ENCODE measurements at regions not wholly inside any gene's neighbourhood (a gene's known extent, or its start where the extent isn't known, plus 50 kb on each side); places are given as distances from the start of the nearest gene placed in this dataset.

DNA sequence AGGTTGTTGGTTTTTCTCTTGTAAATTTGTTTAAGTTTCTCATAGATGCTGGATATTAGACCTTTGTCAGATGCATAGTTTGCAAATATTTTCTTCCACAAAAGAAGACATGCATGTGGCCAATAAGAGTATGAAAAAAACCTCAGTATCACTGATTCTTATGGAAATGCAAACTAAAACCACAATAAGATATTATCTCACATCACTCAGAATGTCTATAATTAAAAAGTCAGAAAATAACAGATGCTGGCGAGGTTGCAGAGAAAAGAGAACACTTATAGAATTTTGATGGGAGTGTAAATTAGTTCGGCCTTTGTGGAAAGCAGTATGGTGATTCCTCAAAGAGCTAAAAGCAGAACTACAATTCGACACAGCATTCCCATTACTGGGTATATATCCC is 1355.6 kb downstream of the FAM133A start:
- no peak for DNase-seq

DNA sequence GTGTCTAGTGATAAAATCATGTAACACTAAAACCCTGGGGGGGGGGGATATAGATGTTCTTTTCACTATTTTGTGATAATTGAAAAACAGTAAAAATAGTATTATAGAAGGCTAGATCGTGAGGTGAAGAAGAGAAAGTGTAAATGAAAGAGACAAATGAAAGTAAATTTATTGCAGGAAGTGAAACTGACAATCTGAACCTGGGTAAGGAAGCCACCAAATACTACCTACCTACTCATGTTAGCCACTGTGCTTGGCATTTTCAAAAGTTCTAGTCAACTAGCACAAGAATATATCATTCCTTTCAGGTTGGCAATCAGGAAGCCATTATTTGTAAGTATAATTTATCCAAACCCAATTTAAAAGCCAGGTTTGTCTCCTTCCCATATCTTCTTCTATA is 1366.1 kb downstream of the FAM133A start:
- DNase-seq = no peak

DNA sequence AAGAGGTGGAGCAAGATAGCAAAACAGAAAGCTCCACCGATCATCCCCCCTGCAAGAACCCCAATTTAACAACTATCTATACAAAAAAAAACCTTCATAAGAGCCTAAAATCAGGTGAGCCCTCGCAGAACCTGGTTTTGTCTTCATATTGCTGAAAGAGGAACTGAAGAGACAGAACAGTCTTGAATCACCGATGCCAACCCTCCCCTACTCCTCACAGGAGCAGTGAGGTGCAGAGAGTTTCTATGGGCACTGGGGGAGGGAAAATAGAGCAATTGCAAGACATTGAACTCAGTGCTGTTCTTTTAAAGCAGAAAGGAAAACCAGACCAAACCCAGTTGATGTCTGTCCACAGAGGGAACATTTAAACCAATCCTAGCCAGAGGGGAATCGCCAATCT is 1370.3 kb downstream of the FAM133A start:
- DNase-seq = no peak

DNA sequence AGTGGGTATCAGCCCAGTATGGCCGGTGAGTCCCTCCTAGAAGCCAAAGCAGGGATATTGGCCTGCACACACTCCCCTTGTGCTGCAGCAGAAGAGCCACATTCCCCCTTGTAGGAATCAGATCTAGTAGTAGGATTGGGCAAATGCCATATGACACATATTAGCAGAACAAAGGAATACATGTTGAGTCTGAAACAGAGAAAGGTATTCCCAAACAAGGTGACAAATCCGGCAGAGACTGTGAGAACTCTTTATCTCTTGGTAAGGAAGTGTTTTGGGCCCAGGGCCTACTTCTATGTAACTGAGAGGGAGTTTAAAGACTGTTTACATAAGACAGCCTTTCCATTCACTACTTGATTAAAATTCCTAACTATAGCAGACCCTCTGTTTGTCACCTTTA is 1382.0 kb downstream of the FAM133A start:
- DNase-seq = no peak

DNA sequence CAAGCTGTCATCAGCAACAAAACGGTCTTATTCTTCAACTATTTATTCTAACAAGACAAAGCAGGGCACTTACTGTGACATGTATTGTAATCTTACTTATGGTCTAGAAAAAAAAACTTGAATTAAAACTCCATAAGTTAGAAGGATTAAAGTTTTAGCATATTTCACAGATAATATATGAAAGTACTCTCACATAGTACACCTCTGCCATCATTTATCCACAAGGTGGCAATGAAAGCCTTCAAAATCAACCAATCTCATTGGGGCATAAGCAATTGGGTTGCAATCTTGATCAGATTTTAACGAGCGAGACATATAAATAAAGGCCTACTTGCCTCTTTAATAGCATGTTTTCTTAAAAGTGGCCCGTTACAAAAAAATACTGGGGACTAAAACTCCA is 1382.9 kb downstream of the FAM133A start:
- DNase-seq = no peak

DNA sequence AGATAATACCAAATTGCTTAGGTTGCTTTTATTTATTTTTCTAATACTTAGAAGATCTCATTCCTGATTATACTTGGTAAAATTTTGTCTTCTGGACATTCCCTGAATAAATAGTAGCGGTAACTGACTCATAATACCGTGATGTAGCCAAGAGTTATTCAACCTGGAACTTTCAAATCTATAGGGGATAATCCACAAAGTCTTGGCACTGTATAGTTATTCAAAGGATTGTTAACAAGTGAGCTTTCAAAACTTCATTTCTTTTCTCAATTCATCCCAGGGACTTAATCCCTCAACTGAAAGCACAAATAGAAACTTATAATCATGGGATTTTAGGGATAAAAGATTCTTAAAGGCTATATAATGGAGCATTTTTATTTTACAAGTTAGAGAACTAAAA is 1383.3 kb downstream of the FAM133A start:
- DNase-seq = no peak

DNA sequence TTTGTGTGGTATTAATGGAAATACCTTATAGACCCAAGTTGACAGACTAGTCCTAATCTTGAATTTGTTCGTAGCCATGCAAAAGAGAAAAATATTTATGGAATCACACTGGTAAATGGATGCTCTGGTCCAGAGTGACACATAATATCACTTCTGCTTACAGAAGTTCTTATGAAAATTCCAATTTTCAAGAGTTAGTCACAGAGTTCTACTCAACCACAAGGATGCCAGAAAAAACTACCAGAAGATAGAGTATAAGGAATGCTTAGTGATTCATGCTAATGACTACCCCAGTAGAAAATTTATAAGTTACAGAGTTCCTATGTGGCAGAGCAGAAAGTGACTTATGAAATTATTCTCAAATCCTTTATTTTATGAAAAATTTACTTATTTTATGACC is 1384.8 kb downstream of the FAM133A start:
- no peak for DNase-seq

DNA sequence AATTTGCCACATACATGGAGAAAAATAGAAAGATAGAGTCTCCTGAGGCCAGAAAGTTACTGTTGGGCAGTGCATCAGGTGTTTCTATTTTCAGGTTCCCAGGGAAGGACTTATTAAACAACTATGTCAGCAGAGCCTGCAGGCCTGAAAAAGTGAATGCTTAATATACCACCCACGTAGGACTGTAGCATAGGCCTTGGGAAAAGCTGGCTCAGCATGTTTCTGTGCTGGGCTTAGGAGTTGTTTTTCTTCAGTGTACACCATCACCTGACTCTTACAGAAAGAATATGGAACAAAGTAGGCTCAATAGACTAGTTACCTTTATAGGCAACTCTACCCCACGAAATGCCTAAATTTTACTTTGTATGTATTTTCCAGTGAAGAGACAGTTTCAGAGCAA is 1385.9 kb downstream of the FAM133A start:
- DNase-seq = no peak

DNA sequence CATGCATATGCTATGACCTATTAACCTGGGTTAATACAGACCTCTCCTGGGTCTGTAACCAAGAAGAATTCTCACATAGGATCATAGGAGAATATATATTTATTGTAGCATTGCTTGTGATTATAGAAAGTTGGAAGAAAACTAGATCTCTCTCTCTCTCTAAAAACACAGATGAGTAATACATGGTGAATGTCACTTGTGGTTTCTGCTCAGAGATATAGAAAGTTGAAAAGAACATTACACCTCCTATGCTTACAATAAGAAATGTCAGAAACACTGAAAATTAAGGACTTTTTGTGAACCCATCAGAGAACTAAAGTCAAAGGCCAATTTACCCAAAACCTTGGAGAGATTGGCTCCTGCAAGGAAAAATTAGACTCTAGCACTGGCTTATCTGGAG is 1389.5 kb downstream of the FAM133A start:
- no peak for DNase-seq

DNA sequence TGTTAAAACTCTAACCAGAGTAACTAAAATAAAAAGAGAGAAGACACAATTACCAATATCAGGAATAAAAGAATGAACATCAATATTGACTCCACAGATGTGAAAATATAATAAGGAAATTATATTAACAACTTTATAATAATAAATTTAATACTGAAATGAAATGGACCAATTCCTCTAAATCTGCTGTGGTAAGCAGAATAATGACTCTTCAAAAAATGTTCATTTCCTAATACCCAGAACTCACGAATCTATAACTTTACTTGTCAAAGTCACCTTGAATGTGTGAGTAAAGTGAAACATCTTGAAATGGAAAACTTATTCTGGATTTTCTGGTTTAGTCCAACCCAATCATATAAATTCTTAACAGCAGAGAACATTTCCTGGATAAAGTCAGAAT is 1391.1 kb downstream of the FAM133A start:
- no peak for DNase-seq

DNA sequence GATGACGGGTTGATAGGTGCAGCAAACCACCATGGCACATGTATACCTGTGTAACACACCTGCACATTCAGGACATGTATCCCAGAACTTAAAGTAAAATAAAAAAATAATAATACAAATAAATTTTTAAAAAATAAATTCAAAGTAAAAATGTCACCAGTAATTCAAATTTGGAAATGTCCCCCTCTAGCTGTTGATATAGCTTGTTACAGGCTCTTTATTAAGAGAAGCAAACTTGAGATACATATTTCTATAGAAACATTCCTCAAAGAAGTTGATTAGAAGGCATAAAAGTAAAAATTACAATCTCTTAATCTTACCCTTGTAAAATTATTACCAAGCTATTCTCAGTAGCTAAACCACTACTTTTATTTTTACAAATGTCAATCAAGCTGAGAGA is 1397.0 kb downstream of the FAM133A start:
- DNase-seq = no peak

DNA sequence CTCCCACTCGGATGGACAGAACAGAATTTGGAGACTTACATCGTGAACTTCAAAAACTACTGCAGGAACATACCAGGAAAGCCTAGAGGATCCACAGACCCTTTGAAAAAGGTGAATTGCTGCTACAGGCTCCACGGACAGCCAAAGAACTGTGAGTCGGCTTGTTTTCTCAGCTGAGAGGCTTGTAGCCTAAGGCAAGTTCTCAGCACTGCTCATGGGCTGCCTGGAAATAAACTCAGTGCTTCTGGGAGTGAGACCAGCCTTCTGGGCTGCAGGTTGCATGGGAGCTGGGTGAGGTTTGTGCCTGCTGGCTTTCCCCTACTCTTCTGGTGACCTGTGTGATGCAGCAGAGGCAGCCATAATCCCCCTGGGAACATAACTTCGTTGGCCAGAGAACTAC is 1397.6 kb downstream of the FAM133A start:
- no peak for DNase-seq

DNA sequence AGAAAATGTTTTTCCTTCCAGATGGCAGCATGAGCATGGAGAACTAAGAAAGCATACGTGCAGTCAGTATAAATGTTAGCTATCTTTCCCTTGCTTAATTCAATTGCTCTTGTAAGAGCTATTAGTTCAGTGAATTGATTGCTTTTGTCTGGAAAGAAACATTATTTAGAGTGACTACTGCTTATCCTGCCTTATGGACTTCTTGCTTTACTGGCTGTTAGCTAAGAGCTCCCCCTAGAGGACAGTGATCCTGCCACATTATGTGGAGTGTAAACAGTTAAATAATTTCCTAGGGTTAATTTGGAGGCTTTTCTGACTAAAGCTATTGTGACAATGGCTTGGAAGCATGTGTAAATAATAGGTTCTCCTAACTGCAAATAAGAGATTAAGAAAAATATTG is 1402.4 kb downstream of the FAM133A start:
- peak; percentile 51 for DNase-seq

DNA sequence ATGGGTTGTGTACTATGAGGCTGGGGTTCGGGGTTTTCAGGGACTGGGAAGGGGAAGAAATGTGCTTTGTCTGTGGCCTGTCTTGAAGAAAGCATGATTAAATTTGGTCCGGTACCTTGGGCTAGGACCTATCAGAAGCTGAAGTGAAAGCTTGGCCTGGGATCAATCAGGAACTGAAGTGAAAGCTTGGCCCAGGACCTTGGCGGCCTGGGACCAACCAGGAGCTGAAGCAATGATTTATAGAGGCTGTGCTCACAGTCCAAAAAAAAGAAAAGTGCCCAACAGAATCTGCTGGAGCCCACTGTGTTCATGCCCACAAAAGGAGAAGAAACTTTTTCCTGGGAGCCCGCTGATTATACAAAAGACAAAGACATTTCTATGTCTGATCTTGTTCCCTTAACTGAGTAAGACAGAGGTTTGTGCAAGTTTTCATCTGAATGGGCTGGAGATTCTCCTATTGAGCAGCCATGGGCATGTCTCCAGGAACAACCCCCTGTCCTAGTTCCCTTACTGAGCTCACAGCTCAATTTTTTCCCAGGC is 1427.9 kb downstream of the FAM133A start:
- no peak for DNase-seq

DNA sequence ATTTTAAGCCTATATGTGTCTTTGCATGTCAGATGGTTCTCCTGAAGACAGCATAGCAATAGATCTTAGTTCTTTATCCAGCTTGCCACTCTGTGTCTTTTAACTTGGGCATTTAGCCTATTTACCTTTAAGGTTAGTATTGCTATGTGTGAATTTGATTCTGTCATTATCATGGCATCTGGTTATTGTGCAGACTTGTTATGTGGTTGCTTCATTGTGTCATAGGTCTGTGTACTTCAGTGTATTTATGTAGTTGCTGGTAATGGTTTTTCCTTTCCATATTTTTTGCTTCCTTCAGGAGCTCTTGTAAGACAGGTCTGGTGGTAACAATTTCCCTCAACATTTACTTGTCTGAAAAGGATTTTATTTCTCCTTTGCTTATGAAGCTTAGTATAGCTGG is 1443.5 kb downstream of the FAM133A start:
- DNase-seq = no peak

DNA sequence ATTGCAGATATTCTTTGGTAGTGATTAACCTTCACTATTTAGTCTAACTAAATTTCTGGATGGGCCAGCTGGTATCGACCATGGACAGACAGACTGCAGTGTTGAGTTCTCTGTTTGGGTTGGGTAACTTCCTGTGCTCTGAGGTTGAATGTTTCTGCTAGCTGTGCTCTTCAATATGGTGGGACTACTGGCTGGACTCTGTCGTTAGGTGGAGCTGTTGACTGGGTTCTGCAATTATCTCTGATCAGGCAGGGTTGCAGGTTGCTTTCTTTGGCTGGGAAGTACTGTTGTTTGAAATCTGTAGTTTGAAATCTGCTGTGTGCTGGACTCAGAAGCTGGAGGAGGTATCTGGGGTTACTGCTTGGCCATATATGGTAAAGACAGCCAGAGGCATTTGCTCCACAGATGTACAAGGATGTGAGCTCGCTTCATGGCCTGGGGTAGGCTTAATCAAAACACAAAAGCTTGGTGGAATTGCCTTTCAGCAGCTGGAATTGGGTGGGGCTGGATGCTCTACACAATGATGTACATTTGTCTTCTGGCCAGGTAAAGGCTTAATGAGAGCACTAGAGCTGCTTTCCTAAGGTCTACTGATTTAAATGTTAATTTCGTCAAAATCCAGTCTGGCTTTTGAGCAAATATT is 1472.0 kb downstream of the FAM133A start:
- no peak for DNase-seq

DNA sequence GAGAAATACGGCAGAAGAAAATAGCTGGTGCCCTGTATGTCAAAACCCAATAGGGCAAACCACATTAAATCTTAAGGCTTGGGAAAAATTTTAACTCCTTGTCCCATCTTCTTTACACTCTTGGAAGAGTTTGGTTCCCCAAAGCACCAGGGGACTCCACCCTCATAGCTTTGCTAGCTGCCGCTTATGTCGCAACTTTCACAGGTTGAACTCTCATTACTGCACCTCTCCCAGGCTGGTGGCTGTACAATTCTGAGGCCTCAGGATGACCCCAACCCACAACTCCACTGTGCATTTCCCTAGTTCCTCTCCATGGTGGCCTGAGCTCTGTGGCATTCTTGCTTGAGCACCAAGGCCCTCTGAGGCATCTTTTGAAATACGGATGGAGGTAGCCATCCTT is 1478.8 kb downstream of the FAM133A start:
- no peak for DNase-seq

DNA sequence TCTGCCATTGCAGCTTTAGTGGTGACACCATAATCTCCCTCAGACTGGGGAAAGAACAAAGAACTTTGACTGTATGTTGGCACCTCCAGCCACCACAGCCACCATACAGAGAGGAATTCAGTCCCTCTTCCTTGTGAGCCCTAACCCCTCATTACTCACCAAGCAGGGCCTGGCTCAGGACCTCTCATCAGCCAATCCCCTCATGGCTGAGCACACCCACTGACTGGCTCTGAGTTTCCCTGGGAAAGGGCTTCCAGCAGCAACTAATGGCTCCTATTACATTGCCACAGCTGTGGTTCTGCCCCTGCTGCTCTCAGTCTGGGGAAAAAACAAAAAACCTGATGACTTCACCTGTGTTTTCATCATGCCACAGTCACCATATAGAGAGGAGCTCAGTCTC is 1482.6 kb downstream of the FAM133A start:
- DNase-seq = no peak
